Choroid plexus epithelial cell (primary cell): ENCODE measurements at regions not wholly inside any gene's neighbourhood (a gene's known extent, or its start where the extent isn't known, plus 50 kb on each side); places are given as distances from the start of the nearest gene placed in this dataset.

Source experiments
- DNase-seq: peaks from one replicate; pipeline ENCODE4 v3.0.0-alpha.2; 2010; ENCODE audit warnings: low read depth
- H3K4me3 ChIP-seq: 2 replicates; pipeline ENCODE4 v1.5.1; 2011; ENCODE audit warnings: low read depth, mild to moderate bottlenecking, control low read depth, low read length, moderate library complexity
- CTCF ChIP-seq: conservative IDR thresholded peaks from 2 replicates; pipeline ENCODE4 v1.5.1; 2011; ENCODE audit warnings: low read depth, mild to moderate bottlenecking, control low read depth, inconsistent platforms, low read length, moderate library complexity

- no peak overlapping the region for H3K4me3 ChIP-seq
- no peak for TF ChIP-seq CTCF
Observed at GRCh38 chr5:5062525-5063302, 77.4 kb upstream of the ADAMTS16 start.

DNA sequence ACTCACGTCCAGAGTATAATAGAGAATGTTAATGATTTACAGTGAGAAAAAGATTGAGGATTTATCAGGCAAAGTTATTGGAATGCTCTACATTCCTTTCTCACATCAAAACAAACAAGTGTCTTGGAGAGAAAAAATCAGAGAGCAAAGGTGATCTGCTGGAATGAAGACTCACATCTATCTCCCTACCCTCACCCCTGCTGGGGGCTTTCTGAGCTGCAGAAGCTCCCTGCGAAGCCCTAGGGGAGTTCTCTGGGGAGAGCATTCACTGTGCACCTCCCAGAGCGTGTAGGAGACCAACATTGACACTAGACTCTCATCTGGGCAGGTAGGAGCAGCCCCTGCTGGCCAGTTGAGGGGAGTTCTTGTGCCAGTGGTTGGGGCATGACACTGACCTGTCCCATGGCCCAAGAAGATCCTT, 76.6 kb upstream of the ADAMTS16 start:
- no peak for DNase-seq
- no peak for TF ChIP-seq CTCF

More at GRCh38 chr5:5062525-5063302, 77.4 kb upstream of the ADAMTS16 start:
- no peak for DNase-seq

GRCh38 chr5:5065472-5065871, 74.7 kb upstream of the ADAMTS16 start:
- TF ChIP-seq CTCF, result no peak

More for the DNA sequence above, 76.6 kb upstream of the ADAMTS16 start:
- no peak overlapping the region for H3K4me3 ChIP-seq

DNA sequence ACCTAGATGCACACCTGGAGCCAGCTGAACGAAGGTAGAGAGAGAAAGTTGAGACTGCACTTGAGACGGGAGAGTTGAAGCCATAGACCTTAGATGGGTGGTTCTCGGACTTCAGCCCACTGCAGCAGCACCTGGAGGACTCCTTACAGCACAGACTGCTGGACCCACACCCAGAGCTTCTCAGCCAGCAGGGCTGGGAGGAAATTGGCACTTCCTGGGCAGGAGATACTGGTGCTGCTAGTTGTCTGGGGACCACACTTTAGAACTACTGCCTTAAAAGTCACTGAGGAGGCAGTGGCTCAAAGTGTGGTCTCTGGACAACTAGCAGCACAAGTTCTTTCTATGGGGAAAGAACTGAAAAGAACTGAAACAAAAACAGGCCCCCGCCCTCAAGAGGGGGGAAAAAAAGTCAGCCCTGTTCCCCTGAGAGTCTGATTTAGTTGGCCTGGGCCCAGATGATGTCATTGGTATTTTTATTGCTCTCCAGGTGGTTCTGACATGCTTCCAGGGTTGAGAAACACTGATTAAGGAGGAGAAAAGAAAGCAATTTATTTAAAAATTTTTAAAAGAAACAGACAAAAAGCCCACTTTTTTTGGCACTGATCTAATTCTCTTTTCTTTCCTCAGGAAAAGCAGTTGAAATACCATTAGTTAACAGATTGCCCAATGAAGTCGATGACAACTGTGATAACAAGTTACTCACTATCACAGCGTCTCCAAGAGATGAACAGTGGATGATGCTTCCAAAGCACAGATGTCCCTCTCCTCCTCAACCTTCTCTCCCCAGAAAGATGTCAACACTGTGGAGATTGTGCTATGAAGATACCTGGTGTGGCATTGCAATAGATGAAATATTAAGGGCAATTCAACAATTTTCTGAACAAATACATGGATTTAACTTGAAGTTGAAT, 73.6 kb upstream of the ADAMTS16 start:
- peak; percentile 1 for DNase-seq

More at GRCh38 chr5:5065472-5065871, 74.7 kb upstream of the ADAMTS16 start:
- H3K4me3 ChIP-seq, result no peak overlapping the region
- no peak for DNase-seq

DNA sequence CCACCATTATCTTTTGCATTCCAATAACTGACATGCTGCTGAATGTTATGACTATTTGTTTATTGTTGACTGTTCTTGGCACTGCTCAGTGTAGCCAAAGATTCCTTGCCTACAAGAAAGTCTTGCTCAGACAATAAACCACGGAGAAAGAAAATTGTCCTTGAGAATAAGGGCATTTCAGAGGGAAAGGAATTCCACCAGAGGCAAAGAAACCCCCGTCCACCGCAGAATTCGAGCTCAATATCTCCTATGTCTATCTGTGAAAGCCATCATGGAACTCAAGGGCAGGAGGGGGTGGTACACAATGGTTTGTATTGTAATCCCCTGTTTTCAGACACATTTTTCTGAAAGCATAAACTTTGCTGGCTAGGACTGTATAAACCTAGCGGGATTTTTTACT, 70.3 kb upstream of the ADAMTS16 start:
- DNase-seq, result no peak
- TF ChIP-seq CTCF, result no peak
- H3K4me3 ChIP-seq, result no peak overlapping the region

More for the DNA sequence above, 73.6 kb upstream of the ADAMTS16 start:
- H3K4me3 ChIP-seq, result no peak overlapping the region
- TF ChIP-seq CTCF, result no peak

GRCh38 chr5:5071554-5071953, 68.6 kb upstream of the ADAMTS16 start:
- no peak overlapping the region for H3K4me3 ChIP-seq
- no peak for TF ChIP-seq CTCF
- no peak for DNase-seq
